Left cardiac atrium (tissue), 4 donors: ENCODE measurements at regions not wholly inside any gene's neighbourhood (a gene's known extent, or its start where the extent isn't known, plus 50 kb on each side); places are given as distances from the start of the nearest gene placed in this dataset.
"Not testable (repeated sequence)": the region's sequence is repeated elsewhere in the genome, so short reads cannot be mapped to it uniquely, and the experiment has no call there.

Source experiments
- ATAC-seq, 2 donors: fragments of 200-7000 bp; cut with Tn5 transposase; one replicate each; pipeline ENCODE4 v1.9.1; 2020; ENCODE audit warnings: mild to moderate bottlenecking in 2 of 2, moderate library complexity in 2 of 2
- DNase-seq: peaks from one replicate; pipeline ENCODE4 v3.0.0-alpha.2; 2020
- intact Hi-C, 2 donors: fragments of 100-400 bp; cut with DNase I; formaldehyde crosslinking; loops; one replicate each; pipeline versions ENCODE4 v1.14.1 to v1.15.1; 2022 to 2023
- donor health status: DM: no; HTN: yes; CAD: no.
- donor health status: DM: no; HTN: yes; CAD: no; lungs with severe emphysema.
- donor health status: DM: yes; HTN: yes; CAD: no.
- donor health status: Dilated cardiomyopathy.

DNA sequence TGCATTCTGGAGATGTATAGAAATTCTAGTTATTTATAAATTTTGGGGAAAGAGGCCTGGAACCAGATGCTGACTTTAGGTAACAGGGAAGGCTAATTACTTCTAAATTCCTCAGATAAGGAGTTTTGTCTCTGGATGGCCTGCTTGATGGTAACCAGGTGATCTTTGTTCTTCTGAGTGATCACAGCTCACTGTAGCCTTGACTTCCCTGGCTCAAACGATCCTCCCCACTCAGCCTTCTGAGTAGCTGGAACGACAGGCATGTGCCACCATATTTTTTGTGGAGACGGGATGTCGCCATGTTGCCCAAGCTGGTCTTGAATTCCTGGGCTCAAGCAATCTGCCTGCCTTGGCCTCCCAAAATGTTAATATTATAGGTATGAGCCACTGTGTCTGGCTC is 54.4 kb upstream of the MSH6 start:
- ATAC-seq, result no peak
- no peak for DNase-seq
- intact Hi-C loops, result no loop called here

DNA sequence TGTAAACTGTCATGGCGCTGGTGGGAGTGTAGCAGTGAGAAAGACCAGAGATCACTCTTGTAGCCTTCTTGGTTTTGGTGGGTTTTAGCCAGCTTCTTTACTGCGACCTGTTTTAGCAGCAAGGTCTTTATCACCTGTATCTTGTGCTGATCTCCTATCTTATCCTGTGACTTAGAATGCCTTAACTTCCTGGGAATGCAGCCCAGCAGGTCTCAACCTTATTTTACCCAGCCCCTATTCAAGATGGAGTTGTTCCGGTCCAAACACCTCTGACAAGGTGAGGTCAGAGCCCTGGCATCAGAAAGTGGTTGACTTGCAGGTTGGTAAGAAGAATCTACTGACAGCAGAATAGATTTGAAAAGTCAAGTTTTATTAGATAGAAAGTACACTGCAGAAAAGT is 55.0 kb upstream of the MSH6 start:
- ATAC-seq (no peak), DNase-seq (no peak)
- intact Hi-C loops, result no loop called here

DNA sequence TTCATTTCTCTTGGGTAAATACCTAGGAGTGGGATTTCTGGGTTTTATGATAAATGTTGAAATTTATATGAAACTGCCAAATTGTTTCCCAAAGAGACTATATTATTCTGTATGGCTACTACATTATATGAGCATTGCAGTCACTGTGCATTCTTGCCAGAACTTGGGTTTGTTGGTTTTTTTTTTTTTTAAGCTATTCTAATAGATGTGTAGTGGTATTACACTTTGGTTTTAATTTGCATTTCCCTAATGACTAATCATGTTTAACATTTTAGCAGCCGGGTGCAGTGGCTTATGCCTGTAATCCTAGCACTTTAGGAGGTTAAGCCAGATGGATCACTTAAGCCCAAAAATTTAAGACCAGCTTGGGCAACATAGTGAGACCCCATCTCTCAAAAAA is 56.0 kb upstream of the MSH6 start:
- intact Hi-C loops, DNase-seq, ATAC-seq: not testable (repeated sequence)

DNA sequence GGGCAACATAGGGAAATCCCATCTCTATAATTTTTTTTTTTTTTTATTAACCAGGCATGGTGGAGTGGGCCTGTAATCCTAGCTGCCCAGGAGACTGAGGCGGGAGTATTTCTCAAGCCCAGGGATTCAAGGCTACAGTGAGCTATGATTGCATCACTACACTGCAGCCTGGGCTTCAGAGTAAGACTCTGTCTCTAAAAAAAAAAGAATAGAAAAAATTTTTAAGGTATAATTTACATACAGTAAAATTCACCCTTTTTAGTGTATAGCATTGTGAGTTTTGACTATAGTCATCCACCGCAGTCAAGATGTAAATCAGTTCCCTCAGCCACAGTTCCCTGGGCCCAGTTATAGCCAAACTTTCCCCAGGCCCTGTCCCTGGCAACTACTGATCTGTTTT is 57.1 kb upstream of the MSH6 start:
- intact Hi-C loops, result no loop called here
- DNase-seq (no peak), ATAC-seq (no peak)

DNA sequence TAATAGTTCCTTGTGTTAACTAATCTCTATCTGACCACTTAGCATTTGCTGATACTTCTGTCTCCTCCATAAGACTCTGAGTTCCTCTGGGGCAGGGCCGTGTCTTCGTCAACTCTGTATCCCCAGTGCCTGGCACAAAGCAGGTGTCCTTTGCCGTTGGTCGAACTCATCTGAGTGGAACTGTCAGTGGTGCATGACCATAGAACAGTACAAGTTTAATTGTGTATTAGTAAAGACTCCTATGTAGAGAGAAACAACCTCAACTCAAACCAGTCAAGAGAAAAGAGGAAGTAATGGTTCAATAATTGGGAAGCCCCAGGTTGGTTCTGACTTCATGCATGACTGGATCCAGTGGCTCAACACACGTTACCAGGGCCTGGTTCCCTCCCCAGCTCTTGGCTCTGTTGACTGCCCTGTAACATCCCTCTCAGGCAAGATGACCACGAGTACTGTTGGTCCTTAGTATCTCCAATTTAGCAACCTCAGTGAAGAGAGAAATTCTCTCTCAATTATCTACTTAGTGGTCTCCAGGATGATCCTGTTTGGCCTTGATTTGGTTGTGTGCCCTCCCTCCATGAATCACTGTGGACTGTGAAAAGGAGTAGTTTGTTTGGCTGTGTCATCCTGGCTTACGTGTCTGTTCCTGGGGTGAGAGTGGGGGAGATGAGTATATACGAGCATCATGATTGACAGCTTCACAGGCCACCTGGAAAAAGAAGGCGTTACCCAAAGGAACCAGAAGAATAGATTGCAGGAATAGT is 58.5 kb upstream of the MSH6 start:
- no peak for DNase-seq
- intact Hi-C loops, result no loop called here
- no peak for ATAC-seq

- no peak for ATAC-seq
- intact Hi-C loops, result no loop called here
- no peak for DNase-seq
Measured at GRCh38 chr2:47721296-47721695, 61.6 kb upstream of the MSH6 start.

DNA sequence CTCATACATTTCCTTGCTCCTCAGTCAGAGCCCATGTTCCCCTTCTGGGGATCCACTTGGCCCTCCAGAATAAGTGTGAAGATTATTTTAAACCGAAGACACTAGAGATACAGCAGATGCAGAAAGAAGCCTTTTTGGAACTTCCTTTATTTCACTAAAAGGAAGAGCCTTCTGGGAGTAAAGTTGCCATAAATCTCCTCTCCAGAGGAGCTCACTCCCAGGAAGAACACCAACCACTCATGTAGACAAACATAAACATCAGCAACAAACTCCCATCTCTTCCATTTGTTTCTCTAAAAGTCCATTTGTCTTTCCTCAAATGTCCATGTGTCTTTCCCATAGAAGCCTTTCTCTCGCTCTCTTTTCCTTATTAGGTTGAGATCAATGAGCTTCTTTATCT is 62.4 kb upstream of the MSH6 start:
- intact Hi-C loops, result no loop called here
- no peak for DNase-seq
- no peak for ATAC-seq

- ATAC-seq (no peak), DNase-seq (no peak)
- intact Hi-C loops, result no loop called here
Measured at GRCh38 chr2:47720036-47720435, 62.9 kb upstream of the MSH6 start.

DNA sequence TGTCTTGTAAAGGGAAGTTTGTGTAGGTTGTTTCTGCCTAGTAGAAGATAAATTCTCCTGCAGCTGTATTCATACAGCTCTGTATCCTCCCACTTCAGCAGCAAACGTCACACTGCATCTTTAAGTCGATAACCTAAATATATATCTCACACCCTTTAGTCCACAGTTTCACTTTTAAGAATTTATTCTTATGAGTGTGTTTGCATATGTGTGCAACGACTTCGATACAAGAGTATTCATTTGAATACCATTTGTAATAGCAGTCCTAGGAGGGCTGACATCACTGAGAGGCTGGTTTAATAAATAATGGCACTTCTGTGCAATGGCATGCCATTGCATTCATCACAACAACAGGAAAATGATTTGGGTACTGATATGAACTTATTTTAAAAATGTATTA is 63.8 kb upstream of the MSH6 start:
- DNase-seq, result no peak
- ATAC-seq, result no peak
- intact Hi-C loops, result no loop called here

DNA sequence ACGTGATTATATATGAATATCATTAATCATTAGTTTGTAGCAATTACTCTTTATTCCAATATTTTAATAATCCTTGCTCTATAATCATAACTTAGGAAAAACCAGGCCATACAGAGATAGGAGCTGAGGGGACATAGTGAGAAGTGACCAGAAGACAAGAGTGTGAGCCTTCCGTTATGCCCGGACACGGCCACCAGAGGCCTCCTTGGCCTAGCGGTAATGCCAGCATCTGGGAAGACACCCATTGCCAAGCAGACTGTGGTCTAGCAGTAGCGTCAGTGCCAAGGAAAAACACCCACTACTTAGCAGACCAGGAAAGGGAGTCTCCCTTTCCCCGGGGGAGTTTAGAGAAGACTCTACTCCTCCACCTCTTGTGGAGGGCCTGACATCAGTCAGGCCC is 66.6 kb upstream of the MSH6 start:
- DNase-seq, ATAC-seq, intact Hi-C loops: not testable (repeated sequence)

- DNase-seq, result no peak
- ATAC-seq, result no peak
- intact Hi-C loops, result no loop called here
Measured at GRCh38 chr2:47715552-47715951, 67.4 kb upstream of the MSH6 start.

GRCh38 chr2:47708801-47709499 is 74.0 kb upstream of the MSH6 start:
- ATAC-seq, result no peak
- no peak for DNase-seq
- intact Hi-C loops, result no loop called here

DNA sequence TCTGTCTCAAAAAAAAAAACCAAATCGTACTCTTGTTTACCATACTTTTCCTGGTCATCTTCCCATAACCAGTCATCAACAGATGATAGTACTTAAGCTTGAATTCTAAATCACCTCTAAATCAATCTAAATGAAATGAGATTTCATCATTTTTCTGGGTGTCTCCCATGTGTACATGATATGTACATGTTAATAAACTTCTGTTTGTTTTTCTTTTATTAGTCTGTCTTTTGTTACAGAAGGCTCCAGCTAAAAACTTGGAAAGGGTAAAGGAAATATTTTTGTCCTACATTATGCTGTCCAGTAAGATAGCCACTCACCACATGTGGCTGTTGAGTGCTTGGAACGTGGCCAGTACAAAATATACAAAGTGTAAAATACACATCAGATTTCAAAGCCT is 78.7 kb upstream of the MSH6 start:
- intact Hi-C loops, result no loop called here
- ATAC-seq (no peak), DNase-seq (no peak)

- no peak for ATAC-seq
- intact Hi-C loops, result no loop called here
- DNase-seq, result no peak
Measured at GRCh38 chr2:47699533-47700215, 83.3 kb upstream of the MSH6 start.

DNA sequence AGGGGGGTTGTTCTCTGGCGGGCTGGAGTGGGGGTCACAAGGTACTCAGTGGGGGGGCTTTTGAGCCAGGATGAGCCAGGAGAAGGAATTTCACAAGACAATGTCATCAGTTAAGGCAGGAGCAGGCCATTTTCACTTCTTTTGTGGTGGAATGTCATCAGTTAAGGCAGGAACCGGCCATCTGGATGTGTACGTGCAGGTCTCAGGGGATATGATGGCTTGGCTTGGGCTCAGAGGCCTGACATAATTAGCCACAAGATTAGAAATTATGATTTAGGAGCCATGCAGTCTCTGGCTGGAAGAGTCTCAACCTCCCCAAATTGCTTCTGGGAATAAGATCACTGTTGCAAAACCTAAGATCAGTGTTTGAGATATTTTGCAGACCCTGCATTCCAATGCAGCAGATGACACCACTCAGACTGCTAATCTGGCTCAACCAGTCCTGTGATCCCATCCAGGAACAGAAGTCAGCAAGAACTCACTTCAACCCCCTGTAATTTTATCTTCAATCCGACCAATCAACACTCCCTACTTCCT is 84.4 kb upstream of the MSH6 start:
- intact Hi-C loops, ATAC-seq, DNase-seq: not testable (repeated sequence)

- ATAC-seq, intact Hi-C loops, DNase-seq: not testable (repeated sequence)
Measured at GRCh38 chr2:47697681-47698435, 85.1 kb upstream of the MSH6 start.

GRCh38 chr2:47697000-47697601 is 85.8 kb upstream of the MSH6 start:
- intact Hi-C loops, result no loop called here
- ATAC-seq (no peak), DNase-seq (no peak)

DNA sequence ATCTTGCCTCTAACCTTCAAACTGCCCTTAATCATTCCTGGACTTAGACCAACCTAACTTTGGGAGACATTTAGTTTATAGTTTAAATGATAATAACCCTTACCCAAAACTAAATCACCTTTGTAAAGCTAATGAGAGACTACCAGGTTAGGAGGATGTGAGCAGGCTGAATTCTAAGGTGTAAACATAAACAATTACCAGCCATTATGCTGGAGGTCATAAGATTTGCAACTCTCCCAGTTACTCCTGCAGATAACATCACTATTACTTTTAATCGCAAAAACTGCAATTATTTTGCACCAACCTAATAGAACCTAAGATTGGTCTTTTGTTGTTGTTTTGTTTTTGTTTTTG is 86.5 kb upstream of the MSH6 start:
- DNase-seq (no peak), ATAC-seq (no peak)
- intact Hi-C loops, result no loop called here

DNA sequence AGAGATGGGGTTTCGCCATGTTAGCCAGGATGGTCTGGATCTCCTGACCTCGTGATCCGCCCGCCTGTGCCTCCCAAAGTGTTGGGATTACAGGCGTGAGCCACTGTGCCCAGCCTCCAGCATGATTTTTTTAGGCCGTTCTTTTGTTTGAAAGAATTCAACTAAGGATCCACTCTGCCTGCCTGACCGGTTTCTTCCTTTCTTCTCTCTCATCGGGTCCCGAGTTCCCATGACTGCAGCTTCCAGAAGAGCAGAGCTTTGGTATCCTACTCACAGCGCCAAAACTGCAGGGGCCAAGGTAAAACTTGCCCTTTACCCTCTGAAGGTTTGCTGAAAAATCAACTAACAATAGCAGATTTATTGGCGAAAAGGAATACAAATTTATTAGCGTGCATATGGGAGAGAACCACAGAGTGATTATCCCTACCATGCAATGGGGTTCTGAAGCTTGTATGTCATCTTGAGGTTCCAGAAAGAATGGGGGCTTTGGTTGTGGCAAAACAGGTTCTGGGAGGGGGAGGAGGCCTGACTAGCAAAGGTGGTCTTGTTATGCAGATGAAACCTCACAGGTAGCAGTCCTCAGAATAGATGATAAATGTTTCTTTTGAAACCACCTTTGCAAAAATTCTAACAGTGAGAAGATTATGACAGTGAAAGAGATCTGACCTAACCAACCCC is 87.0 kb upstream of the MSH6 start:
- intact Hi-C loops, result no loop called here
- ATAC-seq (no peak), DNase-seq (no peak)
